ENCODE measurements at regions not wholly inside any gene's neighbourhood (a gene's known extent, or its start where the extent isn't known, plus 50 kb on each side); places are given as distances from the start of the nearest gene placed in this dataset.

DNA sequence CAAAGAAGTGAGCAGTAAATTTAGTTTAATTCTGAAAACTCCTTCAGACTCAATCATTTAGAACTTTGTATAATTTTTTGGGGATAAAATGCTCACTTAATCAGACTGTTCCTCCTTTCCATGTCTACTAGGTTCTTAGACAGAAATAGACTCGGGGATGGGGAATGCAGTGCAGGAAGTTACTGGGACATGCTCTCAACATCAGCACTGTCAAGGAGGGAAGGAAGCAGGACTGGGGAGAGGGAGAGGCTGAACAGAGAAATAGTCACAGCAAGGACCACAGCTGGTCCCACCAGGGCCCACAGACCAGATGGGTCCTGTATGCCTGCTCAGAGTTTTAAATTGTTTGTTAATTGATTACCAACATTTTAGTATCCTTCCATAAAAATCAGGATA, 310.1 kb upstream of the MSX2 start:
- TF ChIP-seq EZH2phosphoT487 (IDR thresholded peaks at IDR 0.05; ENCODE audit: insufficient read depth, low read depth) (no peak), EZH2 (IDR thresholded peaks at IDR 0.05; ENCODE audit: insufficient read depth, poor library complexity, severe bottlenecking) (no peak)
